ENCODE measurements at regions not wholly inside any gene's neighbourhood (a gene's known extent, or its start where the extent isn't known, plus 50 kb on each side); places are given as distances from the start of the nearest gene placed in this dataset.

DNA sequence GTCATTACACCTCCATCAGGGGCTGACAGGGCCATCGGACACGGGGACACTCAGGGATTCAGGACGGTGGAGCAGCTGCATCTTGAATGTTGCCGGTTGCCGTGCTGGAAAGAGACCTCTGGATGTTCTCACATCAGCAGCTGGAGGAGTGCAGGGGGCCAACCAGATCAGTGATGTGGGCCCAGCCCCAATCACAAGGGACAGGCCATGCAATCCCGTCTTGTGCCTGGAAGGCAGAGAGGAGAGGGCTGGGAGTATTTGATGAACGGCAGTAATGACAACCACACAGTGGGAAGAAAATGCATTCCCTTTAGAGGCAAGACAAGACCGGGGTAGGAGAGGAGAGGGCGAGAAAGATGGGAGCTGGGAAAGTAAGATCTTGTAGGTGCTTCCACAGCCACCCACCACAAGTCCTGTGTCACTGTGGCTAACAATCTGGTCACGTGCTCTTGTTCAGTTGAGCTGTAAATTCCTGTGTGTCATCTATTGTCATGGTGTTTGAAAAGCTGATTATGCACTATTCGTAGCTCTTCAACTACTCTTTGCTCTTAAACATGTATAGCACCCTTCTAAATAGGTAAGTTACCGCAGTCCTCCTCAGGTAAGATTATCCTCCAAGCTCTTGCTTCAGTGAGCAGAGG, 85.9 kb upstream of the LEP start:
- BruUV-seq (replicated peaks), result no TSS peak
- H3K4me2 ChIP-seq (ENCODE audit: low read depth, low read length), result no peak overlapping the region
- H3K27me3 ChIP-seq (ENCODE audit: control insufficient read depth in 1 of 2, insufficient read depth in 2 of 2, low read length in 2 of 2), result peaks cover 2 to 61% of the 10 kb centered on the region in 2 experiments
- WGBS (ENCODE audit: low lambda C conversion rate), result 15% methylated on average over 7 of the region's 12 CpGs
- H3K36me3 ChIP-seq (replicated peaks in 1 of 2; ENCODE audit: control insufficient read depth in 1 of 2, insufficient read depth in 2 of 2, low read length in 2 of 2), result no peaks in the 10 kb centered on the region
- no peaks in the 10 kb centered on the region for H3K4me1 ChIP-seq (ENCODE audit: insufficient read depth, low read length)
- in situ Hi-C loops (cut with HindIII; ENCODE audit: extremely low pct_ligation_motif_present, low pct_unique_long_range_greater_than_20kb), result no loop called here
- DNase-seq (ENCODE audit: low spot score) (no peak), ATAC-seq (no peak), FAIRE-seq (no peak)
- no peak overlapping the region for H2AFZ ChIP-seq (ENCODE audit: low read length)
- no peaks in the 10 kb centered on the region for H4K20me1 ChIP-seq (ENCODE audit: insufficient read depth, low read length)
- TF ChIP-seq ZNF558 (CRISPR knock-in tag; IDR thresholded peaks at IDR 0.05; ENCODE audit: borderline replicate concordance) (no peak), MAFK (conservative IDR thresholded peaks at IDR 0.05 in 1 of 2, IDR thresholded peaks at IDR 0.05 in 1 of 2; ENCODE audit: low read length in 2 of 2) (peak; percentile 13 to 62; a peak in 2 of 4 replicates), HOXA5 (CRISPR knock-in tag; IDR thresholded peaks at IDR 0.05) (no peak), MAFG (CRISPR knock-in tag; IDR thresholded peaks at IDR 0.05) (no peak), USF2 (IDR thresholded peaks at IDR 0.05; ENCODE audit: low read depth, low read length) (peak; percentile 36; the same call in 1 of the 2 replicates), USF2 (CRISPR knock-in tag; IDR thresholded peaks at IDR 0.05; ENCODE audit: borderline replicate concordance) (no peak), TMF1 (CRISPR knock-in tag; IDR thresholded peaks at IDR 0.05; ENCODE audit: low read depth) (no peak), RFX5 (IDR thresholded peaks at IDR 0.05; ENCODE audit: low read depth, low read length) (peak; percentile 26; the same call in 1 of the 2 replicates), NR2F6 (IDR thresholded peaks at IDR 0.05) (no peak), NR2F6 (CRISPR knock-in tag; IDR thresholded peaks at IDR 0.05) (no peak)
- ChIA-PET POLR2A (no interaction called here), CTCF (ENCODE audit: low intra/inter-chr PET ratio, low total read pairs) (no interaction called here)
- intact Hi-C loops (cut with micrococcal nuclease; ENCODE audit: unreplicated experiment), result no loop called here
- H3K4me3 ChIP-seq (replicated peaks in 1 of 3; ENCODE audit: insufficient read depth in 1 of 3, low read depth in 2 of 3, low read length in 3 of 3), result no peak overlapping the region
- H3K9me3 ChIP-seq (ENCODE audit: low read length), result no peaks in the 10 kb centered on the region
- H3K9ac ChIP-seq (ENCODE audit: insufficient read depth, low read depth, low read length), result no peak overlapping the region
- no peak overlapping the region for H3K27ac ChIP-seq (ENCODE audit: extremely low read length, insufficient read depth, low read length)
- no peaks in the 10 kb centered on the region for H3K79me2 ChIP-seq (ENCODE audit: insufficient read depth, low read length)
